GM21825 (cell line): ENCODE measurements at regions not wholly inside any gene's neighbourhood (a gene's known extent, or its start where the extent isn't known, plus 50 kb on each side); places are given as distances from the start of the nearest gene placed in this dataset.
"Not testable (repeated sequence)": the region's sequence is repeated elsewhere in the genome, so short reads cannot be mapped to it uniquely, and the experiment has no call there.

ENCODE experiments used
- ATAC-seq: cut with Tn5 transposase; IDR thresholded peaks from one replicate; pipeline ENCODE4 v1.9.1; 2021; ENCODE audit warnings: mild to moderate bottlenecking, moderate library complexity; ENCODE audit not compliant: unreplicated experiment

DNA sequence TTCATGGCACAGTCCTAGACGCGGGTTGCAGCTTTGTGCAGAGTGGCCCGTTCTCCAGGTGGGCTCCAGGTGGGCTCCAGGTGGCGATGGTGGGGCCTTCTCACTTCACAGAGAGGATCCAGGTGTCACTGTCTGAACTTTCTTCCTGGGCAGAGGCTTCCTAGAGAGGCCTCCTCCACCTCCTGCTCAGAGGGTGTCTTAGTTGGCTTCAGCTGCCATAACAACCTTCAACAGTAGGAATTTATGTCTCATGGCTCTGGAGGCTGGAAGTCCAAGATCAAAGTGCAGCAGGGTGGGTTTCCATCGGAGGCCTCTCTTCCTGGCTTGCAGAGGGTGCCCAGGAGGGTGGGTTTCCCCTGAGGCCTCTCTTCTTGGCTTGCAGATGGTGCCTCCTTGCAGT, 125.1 kb downstream of the GLRX3 start:
- no peak for ATAC-seq

DNA sequence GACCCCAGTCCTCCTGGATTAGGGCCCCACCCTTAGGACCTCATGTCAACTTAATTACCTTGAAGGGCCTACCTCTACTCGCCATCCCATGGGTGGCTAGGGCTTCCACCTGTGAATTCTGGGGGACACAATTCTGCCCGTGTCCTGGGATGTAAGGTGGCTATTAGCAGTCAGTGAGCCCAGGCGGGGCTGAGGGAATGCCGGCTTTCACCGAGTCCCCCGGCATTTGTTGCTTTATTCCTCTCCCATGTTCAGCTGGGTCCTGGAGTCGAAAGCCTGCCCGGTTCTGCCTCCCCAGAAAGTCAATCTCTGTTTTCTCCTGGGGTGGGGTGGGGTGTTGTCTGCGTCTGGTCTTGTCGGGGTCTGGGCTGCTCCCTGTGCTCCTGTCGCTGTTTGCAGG, 125.6 kb downstream of the GLRX3 start:
- ATAC-seq, result no peak

DNA sequence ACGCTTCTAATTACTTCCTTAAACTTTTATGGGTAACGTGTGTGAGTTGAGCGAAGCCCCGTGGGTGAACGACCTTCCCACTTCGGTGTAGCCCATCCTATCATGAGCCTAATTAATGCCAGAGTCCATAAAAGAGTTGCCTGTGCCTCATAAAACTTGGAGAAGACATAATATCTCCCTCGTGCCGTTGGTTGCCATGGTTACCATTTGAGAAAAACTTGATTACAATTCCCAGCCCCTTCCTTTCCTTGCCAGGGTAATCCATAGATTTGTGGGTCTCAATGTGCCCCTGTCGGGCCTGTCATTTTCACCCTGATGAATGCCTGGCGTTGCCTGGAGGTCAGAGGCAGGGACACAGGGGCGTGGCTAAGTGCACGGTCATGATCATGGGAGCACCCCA, 127.1 kb downstream of the GLRX3 start:
- ATAC-seq, result no peak

DNA sequence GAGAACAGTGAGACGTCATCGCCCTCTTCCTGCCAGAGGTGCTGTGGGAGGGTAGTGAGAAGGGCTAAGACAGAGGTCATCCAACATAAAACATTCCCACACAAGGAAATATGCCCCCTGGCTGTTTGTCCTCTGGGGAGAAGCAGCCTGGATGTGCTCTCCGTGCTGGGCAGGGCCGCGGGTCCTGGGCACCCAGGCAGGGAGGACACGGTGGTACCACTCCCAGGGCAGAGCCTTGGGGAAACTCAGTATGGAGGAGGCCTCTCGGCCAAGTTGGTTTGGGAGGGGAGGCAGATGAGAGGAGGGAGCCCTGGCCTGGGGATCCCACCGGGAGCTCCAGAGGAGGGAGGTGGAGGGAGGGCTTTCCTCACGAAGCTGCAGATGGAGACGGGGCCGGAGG, 129.4 kb downstream of the GLRX3 start:
- no peak for ATAC-seq

DNA sequence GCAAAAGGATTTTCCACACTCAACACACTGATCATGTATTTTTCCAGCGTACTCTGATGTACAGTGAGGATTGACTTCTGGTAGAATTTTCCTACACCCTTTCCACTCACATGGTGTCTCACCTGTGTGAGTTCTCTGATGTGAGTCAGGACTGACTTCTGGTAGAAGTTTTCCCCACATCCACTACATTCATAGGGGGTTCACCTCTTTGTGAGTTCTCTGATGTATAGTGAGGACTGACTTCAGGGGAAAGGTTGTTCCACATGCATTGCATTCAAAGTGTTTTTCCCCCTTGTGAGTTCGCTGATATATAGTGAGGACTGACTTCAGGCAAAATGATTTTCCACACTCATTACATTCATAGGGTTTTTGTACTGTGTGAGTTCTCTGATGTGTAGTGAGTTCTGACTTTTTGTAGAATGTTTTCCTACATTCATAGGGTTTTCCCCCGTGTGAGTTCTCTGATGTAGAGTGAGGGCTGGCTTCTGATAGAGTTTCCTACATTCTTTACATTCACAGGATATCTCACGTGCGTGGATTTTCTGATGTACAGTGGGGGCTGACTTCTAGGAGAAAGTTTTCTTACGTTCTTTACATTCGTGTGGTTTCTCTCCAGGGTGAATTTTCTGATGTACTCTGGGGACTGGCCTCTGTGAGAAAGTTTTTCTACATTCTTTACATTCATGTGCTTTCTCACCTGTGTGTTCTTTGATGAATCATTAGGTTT, 146.5 kb downstream of the GLRX3 start:
- no peak for ATAC-seq

DNA sequence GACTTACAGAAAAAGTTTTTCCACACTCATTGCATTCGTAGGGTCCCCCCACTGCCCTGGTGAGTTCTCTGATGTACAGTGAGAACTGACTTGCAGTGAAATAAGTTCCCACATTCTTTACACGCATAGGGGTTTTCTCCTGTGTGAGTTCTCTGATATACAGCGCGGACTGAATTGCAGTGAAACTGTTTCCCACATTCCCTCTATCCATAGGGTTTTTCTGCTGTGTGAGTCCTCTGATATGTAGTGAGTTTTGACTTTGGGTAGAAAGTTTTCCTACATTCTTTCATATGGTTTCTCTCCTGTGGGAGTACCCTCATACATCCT, 147.0 kb downstream of the GLRX3 start:
- no peak for ATAC-seq

DNA sequence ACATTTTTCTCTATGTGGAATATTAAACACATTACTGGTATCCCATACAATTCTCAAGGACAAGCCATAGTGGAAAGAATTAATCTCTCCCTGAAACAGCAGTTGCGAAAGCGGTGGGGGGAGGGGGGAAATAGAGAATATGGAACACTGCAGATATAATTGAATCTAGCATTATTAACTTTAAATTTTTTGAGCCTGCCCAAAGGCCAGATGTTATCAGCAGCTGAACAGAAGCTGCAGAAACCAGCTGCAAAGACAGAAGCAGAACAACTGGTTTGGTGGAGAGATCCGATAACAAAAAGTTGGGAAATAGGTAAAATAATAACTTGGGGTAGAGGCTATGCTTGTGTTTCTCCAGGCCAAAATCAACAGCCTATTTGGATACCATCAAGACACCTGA, 159.6 kb downstream of the GLRX3 start:
- ATAC-seq, result not testable (repeated sequence)

DNA sequence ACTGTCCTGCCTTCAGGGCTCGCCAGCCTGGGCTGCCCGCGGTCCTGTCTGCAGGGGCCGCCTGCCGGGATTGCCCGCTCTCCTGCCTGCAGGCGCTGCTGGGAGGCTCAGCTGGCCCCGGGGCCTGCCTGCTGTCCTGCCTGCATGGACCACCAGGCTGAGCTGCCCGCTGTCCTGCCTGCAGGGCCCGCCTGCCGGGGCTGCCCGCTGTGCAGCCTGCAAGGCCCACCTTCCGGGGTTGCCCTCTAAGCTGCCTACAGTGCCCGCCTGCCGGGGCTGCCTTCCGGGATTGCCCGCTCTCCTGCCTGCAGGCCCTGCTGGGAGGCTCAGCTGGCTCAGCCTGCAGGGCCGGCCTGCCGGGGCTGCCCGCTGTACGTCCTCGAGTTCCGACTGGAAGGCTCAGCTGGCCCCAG, 164.4 kb downstream of the GLRX3 start:
- ATAC-seq, result peak; percentile 48

DNA sequence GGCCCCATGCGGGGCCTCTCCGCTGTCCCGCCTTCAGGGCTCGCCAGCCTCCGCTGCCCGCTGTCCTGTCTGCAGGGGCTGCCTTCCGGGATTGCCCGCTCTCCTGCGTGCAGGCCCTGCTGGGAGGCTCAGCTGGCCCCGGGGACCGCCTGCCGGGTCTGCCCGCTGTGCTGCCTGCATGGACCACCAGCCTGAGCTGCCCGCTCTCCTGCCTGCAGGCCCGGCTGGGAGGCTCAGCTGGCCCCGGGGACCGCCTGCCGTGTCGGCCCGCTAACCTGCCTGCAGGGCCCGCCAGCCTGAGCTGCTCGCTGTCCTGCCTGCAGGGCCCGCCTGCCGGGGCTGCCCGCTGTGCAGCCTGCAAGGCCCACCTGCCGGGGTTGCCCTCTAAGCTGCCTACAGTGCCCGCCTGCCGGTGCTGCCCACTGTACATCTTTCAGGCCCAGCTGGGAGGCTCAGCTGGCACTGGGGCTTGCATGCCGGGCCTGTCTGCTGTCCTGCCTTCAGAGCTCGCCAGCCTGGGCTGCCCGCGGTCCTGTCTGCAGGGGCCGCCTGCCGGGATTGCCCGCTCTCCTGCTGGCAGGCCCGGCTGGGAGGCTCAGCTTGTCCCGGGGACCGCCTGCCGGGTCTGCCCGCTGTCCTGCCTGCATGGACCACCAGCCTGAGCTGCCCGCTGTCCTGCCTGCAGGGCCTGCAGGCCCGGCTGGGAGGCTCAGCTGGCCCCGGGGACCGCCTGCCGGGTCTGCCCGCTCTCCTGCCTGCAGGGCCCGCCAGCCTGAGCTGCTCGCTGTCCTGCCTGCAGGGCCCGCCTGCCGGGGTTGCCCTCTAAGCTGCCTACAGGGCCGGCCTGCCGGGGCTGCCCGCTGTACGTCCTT, 165.1 kb downstream of the GLRX3 start:
- ATAC-seq, result peak; percentile 67

DNA sequence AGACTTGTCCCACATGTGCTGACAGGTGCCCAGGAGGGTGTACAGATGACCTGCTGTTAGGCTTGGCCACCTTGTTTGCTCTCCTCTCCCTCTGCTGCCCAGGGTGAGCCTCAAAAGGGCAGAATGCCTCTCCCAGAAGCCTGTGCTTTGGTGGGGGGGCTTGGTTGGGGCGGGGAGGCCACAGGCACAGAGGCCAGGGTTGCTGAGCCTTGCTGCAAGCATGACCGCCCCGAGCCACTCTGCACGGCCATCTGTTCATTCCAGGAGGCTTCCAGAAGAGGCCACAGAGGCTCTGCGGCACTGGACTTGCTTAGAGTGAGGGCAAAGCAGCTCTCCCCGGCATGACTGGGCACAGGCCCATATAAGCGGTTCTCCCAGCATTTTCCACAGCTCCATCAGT, 190.8 kb downstream of the GLRX3 start:
- ATAC-seq, result no peak

DNA sequence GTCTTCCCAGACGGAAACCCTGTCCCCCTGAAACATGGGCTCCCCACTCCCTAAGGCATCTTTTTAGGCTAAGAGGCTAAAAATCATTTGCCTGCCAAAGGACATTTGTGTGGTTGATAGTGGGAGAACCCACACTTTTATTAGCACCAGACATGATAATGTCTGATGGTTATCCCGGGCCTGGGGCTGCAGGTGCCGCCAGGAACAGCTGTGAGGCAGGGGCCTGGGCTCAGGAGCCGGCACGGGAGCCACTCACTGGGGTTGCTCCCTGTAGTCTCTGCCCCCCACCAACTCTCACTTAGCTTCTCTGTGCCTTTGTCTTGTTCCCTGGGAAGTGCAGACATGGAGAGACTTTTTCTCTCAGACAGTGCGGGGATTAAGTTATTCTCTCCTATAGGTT, 193.6 kb downstream of the GLRX3 start:
- no peak for ATAC-seq

DNA sequence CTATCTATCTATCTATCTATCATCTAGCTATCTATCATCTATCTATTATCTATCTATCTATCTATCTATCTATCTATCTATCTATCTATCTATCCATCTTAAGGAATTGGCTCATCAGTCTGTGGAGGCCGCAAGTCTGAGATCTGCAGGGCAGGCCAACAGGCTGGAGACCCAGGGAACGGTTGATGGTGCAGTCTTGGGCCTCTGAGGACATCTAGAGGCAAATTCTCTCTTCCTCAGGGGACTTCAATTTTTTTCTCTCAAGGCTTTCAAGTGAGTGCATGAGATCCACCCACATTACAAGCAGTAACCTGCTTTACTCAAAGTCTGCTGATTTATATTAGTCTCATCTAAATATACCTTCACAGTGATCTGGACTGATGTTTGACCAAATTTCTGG, 197.0 kb downstream of the GLRX3 start:
- no peak for ATAC-seq

DNA sequence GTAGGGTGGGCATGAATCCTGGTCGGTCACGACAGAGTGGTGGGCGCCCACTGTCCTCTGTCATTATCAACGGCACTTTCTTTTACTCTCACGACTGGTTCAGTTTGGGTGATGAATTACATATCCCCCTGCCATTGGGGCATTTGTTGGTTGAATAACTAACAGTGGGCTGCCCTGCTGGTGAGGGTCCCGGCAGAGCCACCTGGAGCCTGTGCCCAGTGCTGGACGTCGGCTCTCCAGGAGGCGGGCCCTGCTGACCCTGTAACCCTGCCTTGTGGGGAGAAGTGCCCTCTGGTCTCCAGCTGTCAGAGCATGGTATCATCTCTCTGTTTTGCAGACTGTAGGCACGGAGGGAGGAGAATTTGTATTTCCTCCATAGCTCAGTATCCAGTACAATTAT, 199.1 kb downstream of the GLRX3 start:
- no peak for ATAC-seq

DNA sequence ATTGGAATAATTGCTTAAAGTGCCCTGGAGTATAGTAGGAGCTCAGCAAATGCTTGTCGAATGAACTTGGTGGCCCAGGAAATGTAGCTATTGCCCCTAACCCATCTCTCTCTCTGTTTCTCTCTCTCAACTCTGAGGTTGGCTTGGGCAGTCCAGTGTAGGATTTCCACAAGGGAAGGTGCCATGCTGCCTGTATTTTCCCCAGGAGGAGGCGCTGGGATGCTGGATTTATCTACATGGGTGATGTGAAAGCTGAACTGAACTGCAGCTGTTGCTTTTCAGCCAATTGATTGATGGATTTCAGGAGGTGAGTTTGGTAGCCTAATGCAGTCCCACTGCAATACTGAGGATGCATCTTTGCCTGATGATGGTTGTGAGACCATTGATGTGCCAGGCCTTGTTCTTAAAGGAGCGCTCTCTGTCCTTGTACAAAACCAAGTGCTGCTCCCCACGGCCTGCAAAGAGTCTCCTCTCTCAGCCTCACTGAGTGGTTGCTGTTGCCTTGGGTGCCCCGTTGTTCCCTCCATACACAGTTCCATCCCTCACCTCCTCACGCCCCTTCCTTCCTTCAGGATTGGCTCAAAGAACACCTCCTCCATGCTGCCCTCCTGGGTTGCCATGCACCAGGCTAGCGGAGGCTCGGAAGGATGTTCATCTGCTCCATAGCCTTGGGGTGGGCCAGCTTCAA, 200.6 kb downstream of the GLRX3 start:
- no peak for ATAC-seq

DNA sequence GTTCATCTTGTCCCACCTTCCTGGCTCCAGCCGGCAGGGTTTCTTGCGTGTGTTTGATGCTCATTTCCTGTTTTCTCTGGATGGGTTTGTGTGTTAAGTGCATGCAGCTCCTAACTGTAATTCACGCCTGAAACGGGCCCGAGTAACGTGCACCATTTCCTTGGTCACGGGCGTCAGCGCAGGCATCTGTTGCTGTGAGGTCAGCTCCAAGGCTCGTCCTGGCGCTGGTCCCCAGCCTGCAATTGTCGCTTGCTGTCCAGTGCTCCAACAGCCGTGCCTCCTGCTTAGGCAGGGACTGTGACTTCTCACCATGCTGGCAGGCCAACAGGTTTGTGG, 201.1 kb downstream of the GLRX3 start:
- no peak for ATAC-seq

DNA sequence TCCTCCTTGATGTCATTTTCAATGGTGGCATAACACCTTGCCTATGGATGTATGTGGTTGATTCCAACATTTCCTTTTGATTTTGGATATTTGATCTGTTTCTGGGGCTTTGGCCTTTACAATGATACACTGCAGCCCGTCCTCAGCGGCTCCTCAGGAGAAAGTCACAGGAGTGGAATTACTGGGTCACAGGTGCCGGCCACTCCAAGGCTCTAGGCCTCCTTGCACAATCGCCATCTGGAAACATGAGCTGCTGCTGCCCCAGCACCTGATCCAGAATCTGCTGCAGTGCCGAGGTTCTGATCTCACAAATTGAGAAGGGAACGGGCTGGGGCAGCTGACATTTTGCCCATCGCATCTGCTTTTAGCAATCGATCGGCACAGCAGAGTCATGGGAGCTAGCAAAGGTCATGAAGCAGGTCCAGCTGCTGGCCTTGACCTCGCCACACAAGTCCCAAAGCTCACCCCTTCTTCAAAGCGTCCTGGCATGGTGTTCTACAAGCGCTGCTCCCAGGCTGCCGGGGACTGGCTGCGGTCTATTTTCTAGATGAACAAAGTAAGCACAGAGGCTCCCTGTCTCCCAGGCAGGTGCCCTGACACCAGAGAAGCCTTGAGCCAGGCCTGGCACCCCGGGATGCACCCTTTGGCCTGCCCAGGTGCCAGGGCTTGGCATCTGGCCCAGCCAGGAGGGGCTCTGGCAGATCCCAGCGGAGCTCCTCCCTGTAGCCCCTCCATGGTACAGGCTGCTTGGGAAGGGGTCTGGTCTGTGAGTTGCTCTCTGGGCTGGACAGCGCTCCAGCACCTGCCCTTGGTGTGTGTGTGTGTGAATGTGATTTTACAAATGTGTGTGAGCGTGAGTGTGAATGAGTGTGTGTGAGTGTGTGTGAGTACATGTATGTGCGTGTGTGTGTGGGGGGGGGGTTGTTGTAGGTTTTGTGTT, 201.8 kb downstream of the GLRX3 start:
- ATAC-seq, result no peak

DNA sequence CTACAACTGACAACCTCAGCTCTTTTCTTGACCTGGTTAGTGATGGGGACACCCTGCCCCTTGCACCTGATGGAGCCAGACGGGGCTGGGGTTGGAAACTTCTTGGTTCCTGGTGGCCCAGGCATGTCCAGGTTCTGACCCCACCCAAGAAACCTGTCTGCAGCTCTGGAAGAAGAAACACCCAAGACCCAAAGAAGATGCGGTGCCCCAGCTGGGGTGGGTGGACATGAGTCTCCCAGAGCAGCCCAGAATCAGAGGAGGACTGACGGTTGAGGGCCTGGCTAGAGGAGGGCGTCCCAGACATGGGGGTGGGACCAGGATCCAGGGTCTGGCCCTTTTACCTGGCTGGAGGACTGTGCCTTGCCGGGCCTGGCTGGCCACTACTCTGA, 202.4 kb downstream of the GLRX3 start:
- ATAC-seq, result no peak

DNA sequence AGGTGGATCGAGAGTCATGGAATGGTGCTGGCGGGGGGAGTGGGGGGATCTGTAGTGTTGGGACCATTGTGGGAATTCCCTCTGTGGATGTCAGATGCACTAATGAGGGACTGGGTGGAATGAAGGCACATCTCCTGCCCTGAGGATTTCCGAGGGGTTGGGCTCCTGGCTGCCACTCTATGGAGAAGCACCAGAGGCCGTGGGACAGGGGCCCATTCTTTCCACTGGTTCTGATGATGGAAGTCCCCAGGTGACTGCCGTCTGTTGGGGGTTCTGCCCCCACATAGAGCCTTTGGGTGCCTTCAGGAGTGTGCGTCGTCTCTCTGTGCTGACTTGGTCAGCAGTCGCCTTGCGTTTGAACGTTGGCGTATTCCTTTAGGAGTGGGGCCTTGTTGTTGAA, 202.9 kb downstream of the GLRX3 start:
- ATAC-seq, result no peak

DNA sequence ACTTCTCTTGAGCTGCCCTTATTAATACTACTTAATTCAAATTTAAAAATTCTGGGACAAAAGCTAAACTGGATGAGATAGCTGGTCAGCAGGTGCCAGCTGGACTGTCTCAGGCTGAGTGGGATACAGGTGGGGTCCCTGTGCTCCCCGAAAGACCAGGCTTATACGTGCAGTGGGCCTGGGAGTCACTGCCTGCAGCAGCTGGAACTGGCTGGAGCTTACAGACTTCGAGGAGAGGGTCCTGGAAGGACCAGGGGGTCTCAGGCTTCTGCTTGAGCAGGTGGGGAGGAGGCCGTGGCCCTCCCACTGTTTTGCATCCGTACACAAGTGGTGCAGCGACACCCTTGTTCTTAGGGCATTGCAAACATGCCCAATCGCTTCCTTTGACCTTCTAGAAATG, 203.7 kb downstream of the GLRX3 start:
- no peak for ATAC-seq

DNA sequence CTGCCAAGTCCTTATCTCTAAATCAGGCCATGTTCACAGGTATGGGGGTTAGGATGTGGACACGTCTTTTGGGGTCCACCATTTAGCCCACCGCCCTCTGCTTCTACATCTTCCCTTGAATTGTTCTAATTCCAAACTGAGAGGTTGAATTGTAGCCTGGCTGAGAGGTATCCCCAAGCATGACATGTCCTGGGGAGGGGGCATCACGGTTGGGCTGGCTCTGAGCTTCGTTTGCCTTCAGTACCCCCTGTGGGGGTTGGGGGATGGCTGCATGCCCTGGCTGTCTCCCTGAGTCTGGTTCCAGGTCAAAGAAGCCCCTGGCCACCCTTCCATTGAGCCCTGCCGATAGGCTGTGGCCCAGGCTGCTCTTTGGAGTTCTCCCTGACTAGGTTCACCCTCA, 204.6 kb downstream of the GLRX3 start:
- no peak for ATAC-seq

DNA sequence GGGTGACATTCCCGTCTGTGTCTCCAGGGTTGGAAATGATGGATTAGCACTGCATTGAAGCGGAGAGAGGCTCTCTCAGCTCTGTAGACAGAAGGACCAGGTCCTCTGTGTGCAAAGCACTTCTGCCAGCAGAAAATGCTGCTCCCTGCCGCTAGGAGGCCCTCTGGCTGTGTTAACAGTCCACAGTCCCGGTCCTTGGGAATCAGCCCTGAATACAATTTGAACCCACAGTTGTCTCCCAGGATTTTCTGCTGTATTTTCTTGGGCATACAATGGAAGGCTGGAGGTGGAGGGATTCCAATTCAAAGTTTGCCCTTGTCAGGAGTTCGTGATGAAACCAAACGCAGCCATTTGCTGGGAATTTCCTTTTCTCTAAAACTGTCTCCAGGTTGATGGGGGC, 205.2 kb downstream of the GLRX3 start:
- ATAC-seq, result no peak
